ENCODE measurements at regions not wholly inside any gene's neighbourhood (a gene's known extent, or its start where the extent isn't known, plus 50 kb on each side); places are given as distances from the start of the nearest gene placed in this dataset.

GRCh38 chr11:44471603-44472002, 93.9 kb upstream of the CD82 start:
- no peak for TF ChIP-seq GATA3 (IDR thresholded peaks at IDR 0.05; ENCODE audit: low read depth, low read length)
- TF ChIP-seq GATA2 (IDR thresholded peaks at IDR 0.05; ENCODE audit: low read depth, low read length): no peak

Data from SH-SY5Y (cell line).